HEK293T (cell line): ENCODE measurements at regions not wholly inside any gene's neighbourhood (a gene's known extent, or its start where the extent isn't known, plus 50 kb on each side); places are given as distances from the start of the nearest gene placed in this dataset.

ENCODE experiments used
- CTCF ChIA-PET: fragments of 350-600 bp; formaldehyde crosslinking; extraction: SDS; loops from one replicate; lab custom pipeline; 2021; ENCODE audit warnings: antibody characterized with exemption, inconsistent platforms; lab: Yijun Ruan, JAX
- POLR2A ChIA-PET: fragments of 350-600 bp; formaldehyde crosslinking; extraction: SDS; loops from one replicate; lab custom pipeline; 2020; ENCODE audit warnings: antibody characterized with exemption, inconsistent platforms; lab: Yijun Ruan, JAX
- DNase-seq: peaks from one replicate; pipeline ENCODE4 v3.0.0; 2012; ENCODE audit warnings: mixed read lengths; ENCODE audit errors: extremely low spot score
- ARNT ChIP-seq: fragments of 450-650 bp; IDR thresholded peaks from 2 replicates; pipeline ENCODE4 v1.6.1; 2017; ENCODE audit warnings: mild to moderate bottlenecking
- BHLHE40 ChIP-seq: fragments of 450-650 bp; IDR thresholded peaks from 2 replicates; pipeline ENCODE4 v1.6.1; 2016; ENCODE audit warnings: mild to moderate bottlenecking, moderate library complexity, borderline replicate concordance
- CTBP1 ChIP-seq: fragments of 450-650 bp; IDR thresholded peaks from 2 replicates; pipeline ENCODE4 v1.6.1; 2016; ENCODE audit warnings: borderline replicate concordance
- ELF4 ChIP-seq: fragments of 450-650 bp; IDR thresholded peaks from 2 replicates; pipeline ENCODE4 v1.6.1; 2017; ENCODE audit warnings: antibody characterized with exemption
- FOXA1 ChIP-seq: fragments of 450-650 bp; IDR thresholded peaks from 2 replicates; pipeline ENCODE4 v1.6.1; 2016; ENCODE audit warnings: mild to moderate bottlenecking
- FOXK2 ChIP-seq: fragments of 450-650 bp; IDR thresholded peaks from 2 replicates; pipeline ENCODE4 v1.6.1; 2016; ENCODE audit warnings: mild to moderate bottlenecking
- FOXM1 ChIP-seq: fragments of 450-650 bp; IDR thresholded peaks from 2 replicates; pipeline ENCODE4 v1.6.1; 2017; ENCODE audit warnings: mild to moderate bottlenecking, borderline replicate concordance
- HDGF ChIP-seq: fragments of 450-650 bp; IDR thresholded peaks from 2 replicates; pipeline ENCODE4 v1.6.1; 2017; ENCODE audit warnings: antibody characterized with exemption, borderline replicate concordance
- L3MBTL2 ChIP-seq: fragments of 450-650 bp; conservative IDR thresholded peaks from 2 replicates; pipeline ENCODE4 v1.6.1; 2016; ENCODE audit warnings: mild to moderate bottlenecking
- LEF1 ChIP-seq: fragments of 450-650 bp; IDR thresholded peaks from 2 replicates; pipeline ENCODE4 v1.6.1; 2017; ENCODE audit warnings: mild to moderate bottlenecking, borderline replicate concordance
- NFRKB ChIP-seq: fragments of 450-650 bp; IDR thresholded peaks from 2 replicates; pipeline ENCODE4 v1.6.1; 2016; ENCODE audit warnings: mild to moderate bottlenecking, moderate library complexity
- SP1 ChIP-seq: fragments of 450-650 bp; IDR thresholded peaks from 2 replicates; pipeline ENCODE4 v1.6.1; 2017
- SUZ12 ChIP-seq: fragments of 450-650 bp; IDR thresholded peaks from 2 replicates; pipeline ENCODE4 v1.6.1; 2016; ENCODE audit warnings: mild to moderate bottlenecking
- TARDBP ChIP-seq: fragments of 450-650 bp; IDR thresholded peaks from 2 replicates; pipeline ENCODE4 v1.6.1; 2016
- ZNF384 ChIP-seq: fragments of 450-650 bp; IDR thresholded peaks from 2 replicates; pipeline ENCODE4 v1.6.1; 2016
- TF ChIP-seq, protein P1 (sequence below): fragments of 450-650 bp; IDR thresholded peaks from 2 replicates; pipeline ENCODE4 v1.6.1; 2016

GRCh38 chr3:99163314-99163713 lies 261.8 kb upstream of the DCBLD2 start:
- ChIA-PET CTCF (interaction anchor here (1.1 kb wide), 1 partner anchor 10 kb away, joined by 3 read pairs; no protein-coding TSS in a partner anchor), POLR2A (no interaction called here)
- TF ChIP-seq TARDBP (no peak), CTBP1 (no peak), ZNF384 (no peak), LEF1 (no peak), ELF4 (no peak), FOXA1 (no peak), HDGF (no peak)
- no peak for DNase-seq

DNA sequence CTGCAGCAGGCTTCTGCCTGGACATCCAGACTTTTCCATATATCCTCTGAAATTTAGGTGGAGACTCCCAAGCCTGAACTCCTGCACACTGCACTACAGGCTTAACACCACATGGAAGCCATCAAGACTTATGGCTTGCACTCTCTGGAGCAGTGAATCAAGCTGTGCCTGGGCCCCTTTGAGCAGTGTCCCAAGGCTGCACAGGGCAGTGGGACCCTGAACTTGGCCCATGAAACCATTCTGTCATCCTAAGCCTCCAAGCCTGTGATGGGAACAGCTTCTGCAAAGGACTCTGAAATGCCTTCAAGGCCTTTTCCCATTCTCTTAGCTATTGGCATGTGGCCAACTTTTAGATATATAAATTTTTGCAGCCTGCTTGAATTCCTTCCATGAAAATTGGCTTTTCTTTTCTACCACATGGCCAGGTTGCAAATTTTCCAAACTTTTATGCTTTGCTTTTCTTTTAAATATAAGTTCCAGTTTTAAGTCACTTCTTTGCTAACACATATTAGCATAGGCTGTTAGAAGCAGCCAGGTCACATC lies 257.8 kb upstream of the DCBLD2 start:
- CTCF ChIA-PET = no interaction called here
- TF ChIP-seq, protein P1, sequence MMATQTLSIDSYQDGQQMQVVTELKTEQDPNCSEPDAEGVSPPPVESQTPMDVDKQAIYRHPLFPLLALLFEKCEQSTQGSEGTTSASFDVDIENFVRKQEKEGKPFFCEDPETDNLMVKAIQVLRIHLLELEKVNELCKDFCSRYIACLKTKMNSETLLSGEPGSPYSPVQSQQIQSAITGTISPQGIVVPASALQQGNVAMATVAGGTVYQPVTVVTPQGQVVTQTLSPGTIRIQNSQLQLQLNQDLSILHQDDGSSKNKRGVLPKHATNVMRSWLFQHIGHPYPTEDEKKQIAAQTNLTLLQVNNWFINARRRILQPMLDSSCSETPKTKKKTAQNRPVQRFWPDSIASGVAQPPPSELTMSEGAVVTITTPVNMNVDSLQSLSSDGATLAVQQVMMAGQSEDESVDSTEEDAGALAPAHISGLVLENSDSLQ = no peak
- TF ChIP-seq HDGF = no peak
- TF ChIP-seq FOXM1 = no peak
- TF ChIP-seq L3MBTL2 = no peak
- TF ChIP-seq BHLHE40 = no peak
- TF ChIP-seq FOXK2 = no peak
- TF ChIP-seq SUZ12 = no peak
- no peak for TF ChIP-seq LEF1
- TF ChIP-seq SP1 = no peak
- TF ChIP-seq ELF4 = no peak
- no peak for TF ChIP-seq CTBP1
- no peak for TF ChIP-seq ARNT
- POLR2A ChIA-PET = no interaction called here

DNA sequence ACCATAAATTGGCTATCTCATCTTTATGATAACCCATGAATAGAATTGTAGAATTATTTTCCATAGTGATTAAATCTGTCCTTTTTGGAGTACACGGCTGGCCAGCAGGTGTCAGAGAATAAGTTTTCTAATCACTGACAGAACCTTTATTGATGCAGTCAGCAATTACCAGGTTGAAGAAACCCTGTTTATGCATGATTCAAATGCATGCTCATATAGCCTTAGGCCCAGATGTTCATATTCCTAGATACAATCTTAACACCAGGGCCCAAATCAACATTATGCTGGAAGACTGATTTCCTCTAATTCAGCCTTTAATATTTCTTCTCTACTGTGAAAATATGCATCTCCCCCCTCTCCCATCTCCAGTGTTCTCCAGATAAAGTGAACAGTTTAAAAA lies 243.5 kb upstream of the DCBLD2 start:
- POLR2A ChIA-PET = no interaction called here
- no peak for DNase-seq
- CTCF ChIA-PET = no interaction called here
- TF ChIP-seq FOXA1 (no peak), BHLHE40 (no peak), HDGF (no peak), L3MBTL2 (no peak), FOXM1 (no peak), NFRKB (no peak), LEF1 (no peak), TARDBP (no peak), ZNF384 (no peak), CTBP1 (no peak), ARNT (no peak), ELF4 (no peak)
- TF ChIP-seq, protein P1 = no peak

More for the DNA sequence above, 257.8 kb upstream of the DCBLD2 start:
- DNase-seq = no peak

- no peak for DNase-seq
- POLR2A ChIA-PET = no interaction called here
- CTCF ChIA-PET = no interaction called here
- TF ChIP-seq SP1 = no peak
- no peak for TF ChIP-seq SUZ12
- no peak for TF ChIP-seq BHLHE40
- TF ChIP-seq L3MBTL2 = no peak
- TF ChIP-seq NFRKB = no peak
- TF ChIP-seq, protein P1 = no peak
- TF ChIP-seq FOXA1 = no peak
- TF ChIP-seq ELF4 = no peak
- no peak for TF ChIP-seq TARDBP
These were observed 242.0 kb upstream of the DCBLD2 start for GRCh38 chr3:99143493-99143892.

GRCh38 chr3:99134986-99135385 lies 233.5 kb upstream of the DCBLD2 start:
- no peak for TF ChIP-seq HDGF
- no peak for TF ChIP-seq TARDBP
- TF ChIP-seq LEF1 = no peak
- no peak for TF ChIP-seq L3MBTL2
- no peak for TF ChIP-seq ZNF384
- ChIA-PET POLR2A (no interaction called here), CTCF (no interaction called here)
- DNase-seq = no peak

GRCh38 chr3:99131876-99132275 lies 230.4 kb upstream of the DCBLD2 start:
- ChIA-PET CTCF (no interaction called here), POLR2A (no interaction called here)
- DNase-seq = no peak
- TF ChIP-seq L3MBTL2 (no peak), SP1 (no peak), CTBP1 (no peak), HDGF (no peak), TARDBP (no peak), FOXK2 (no peak), ARNT (no peak), BHLHE40 (no peak), LEF1 (no peak), ELF4 (no peak), NFRKB (no peak), FOXA1 (no peak), FOXM1 (no peak), ZNF384 (no peak), SUZ12 (no peak)
- TF ChIP-seq, protein P1 = no peak
